GM18909 (cell line): ENCODE measurements at regions not wholly inside any gene's neighbourhood (a gene's known extent, or its start where the extent isn't known, plus 50 kb on each side); places are given as distances from the start of the nearest gene placed in this dataset.

Experiments
- ATAC-seq: cut with Tn5 transposase; IDR thresholded peaks from one replicate; pipeline ENCODE4 v1.9.1; 2021; ENCODE audit warnings: mild to moderate bottlenecking; ENCODE audit not compliant: unreplicated experiment, poor library complexity

GRCh38 chr2:52831216-52831615, 936.4 kb upstream of the CHAC2 start:
- ATAC-seq = no peak

GRCh38 chr2:52828112-52828511, 939.5 kb upstream of the CHAC2 start:
- no peak for ATAC-seq

- ATAC-seq = no peak
These were observed 946.0 kb upstream of the CHAC2 start for GRCh38 chr2:52821631-52822030.

- ATAC-seq = no peak
These were observed 948.6 kb upstream of the CHAC2 start for GRCh38 chr2:52818958-52819357.

GRCh38 chr2:52810460-52810859, 957.1 kb upstream of the CHAC2 start:
- ATAC-seq = no peak

- no peak for ATAC-seq
These were observed 961.6 kb upstream of the CHAC2 start for GRCh38 chr2:52805901-52806410.

- no peak for ATAC-seq
These were observed 973.0 kb upstream of the CHAC2 start for GRCh38 chr2:52794581-52794980.

- ATAC-seq = no peak
These were observed 988.2 kb upstream of the CHAC2 start for GRCh38 chr2:52779446-52779845.

GRCh38 chr2:52776571-52776970, 991.0 kb upstream of the CHAC2 start:
- no peak for ATAC-seq

- ATAC-seq = no peak
These were observed 991.9 kb upstream of the CHAC2 start for GRCh38 chr2:52775674-52776073.

GRCh38 chr2:52765735-52766134, 1001.9 kb upstream of the CHAC2 start:
- no peak for ATAC-seq

GRCh38 chr2:52749764-52750163, 1017.8 kb upstream of the CHAC2 start:
- no peak for ATAC-seq

GRCh38 chr2:52745144-52745543, 1022.5 kb upstream of the CHAC2 start:
- ATAC-seq = no peak

GRCh38 chr2:52732849-52733395, 1034.7 kb upstream of the CHAC2 start:
- no peak for ATAC-seq

- no peak for ATAC-seq
These were observed 1043.0 kb upstream of the CHAC2 start for GRCh38 chr2:52724585-52724984.

- ATAC-seq = no peak
These were observed 1049.8 kb upstream of the CHAC2 start for GRCh38 chr2:52717836-52718235.

GRCh38 chr2:52710810-52711618, 1056.6 kb upstream of the CHAC2 start:
- ATAC-seq = no peak

GRCh38 chr2:52704251-52704650, 1063.4 kb upstream of the CHAC2 start:
- no peak for ATAC-seq

GRCh38 chr2:52703004-52703403, 1064.6 kb upstream of the CHAC2 start:
- no peak for ATAC-seq

GRCh38 chr2:52698408-52698807, 1069.2 kb upstream of the CHAC2 start:
- no peak for ATAC-seq

- ATAC-seq = no peak
These were observed 1069.9 kb upstream of the CHAC2 start for GRCh38 chr2:52697690-52698089.

- no peak for ATAC-seq
These were observed 1071.9 kb upstream of the CHAC2 start for GRCh38 chr2:52695731-52696130.
